ENCODE measurements at regions not wholly inside any gene's neighbourhood (a gene's known extent, or its start where the extent isn't known, plus 50 kb on each side); places are given as distances from the start of the nearest gene placed in this dataset.

DNA sequence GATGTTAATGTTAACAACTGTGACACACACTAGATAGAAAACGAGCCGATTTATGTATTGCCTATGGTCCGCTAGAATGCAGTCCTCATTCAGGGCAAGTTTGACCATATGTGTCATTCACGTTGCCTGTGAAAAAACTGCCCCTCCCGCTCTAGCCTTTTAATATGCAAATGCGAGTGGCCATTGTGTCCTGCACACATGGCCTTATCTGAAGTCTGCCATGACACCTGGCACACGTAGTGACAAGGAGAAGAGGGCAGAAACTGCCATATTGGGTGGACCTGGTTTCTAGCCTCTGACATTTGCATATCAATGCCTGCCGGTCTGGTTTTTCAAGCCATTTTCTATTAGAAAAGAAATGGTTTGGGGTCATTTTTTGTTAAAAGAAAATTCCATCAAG, 303.3 kb upstream of the TECRL start:
- TF ChIP-seq, protein P1, sequence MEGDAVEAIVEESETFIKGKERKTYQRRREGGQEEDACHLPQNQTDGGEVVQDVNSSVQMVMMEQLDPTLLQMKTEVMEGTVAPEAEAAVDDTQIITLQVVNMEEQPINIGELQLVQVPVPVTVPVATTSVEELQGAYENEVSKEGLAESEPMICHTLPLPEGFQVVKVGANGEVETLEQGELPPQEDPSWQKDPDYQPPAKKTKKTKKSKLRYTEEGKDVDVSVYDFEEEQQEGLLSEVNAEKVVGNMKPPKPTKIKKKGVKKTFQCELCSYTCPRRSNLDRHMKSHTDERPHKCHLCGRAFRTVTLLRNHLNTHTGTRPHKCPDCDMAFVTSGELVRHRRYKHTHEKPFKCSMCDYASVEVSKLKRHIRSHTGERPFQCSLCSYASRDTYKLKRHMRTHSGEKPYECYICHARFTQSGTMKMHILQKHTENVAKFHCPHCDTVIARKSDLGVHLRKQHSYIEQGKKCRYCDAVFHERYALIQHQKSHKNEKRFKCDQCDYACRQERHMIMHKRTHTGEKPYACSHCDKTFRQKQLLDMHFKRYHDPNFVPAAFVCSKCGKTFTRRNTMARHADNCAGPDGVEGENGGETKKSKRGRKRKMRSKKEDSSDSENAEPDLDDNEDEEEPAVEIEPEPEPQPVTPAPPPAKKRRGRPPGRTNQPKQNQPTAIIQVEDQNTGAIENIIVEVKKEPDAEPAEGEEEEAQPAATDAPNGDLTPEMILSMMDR (IDR thresholded peaks at IDR 0.05): no peak
- no peak for TF ChIP-seq POLR2A (IDR thresholded peaks at IDR 0.05)

All from Peyer's patch (tissue), 4 donors.